ENCODE measurements at regions not wholly inside any gene's neighbourhood (a gene's known extent, or its start where the extent isn't known, plus 50 kb on each side); places are given as distances from the start of the nearest gene placed in this dataset.

GRCh38 chr18:21996351-21996826 lies 173.0 kb upstream of the GATA6 start:
- TF ChIP-seq CTCF (IDR thresholded peaks at IDR 0.05) (no peak), EZH2 (IDR thresholded peaks at IDR 0.05) (no peak), EZH2phosphoT487 (IDR thresholded peaks at IDR 0.05) (no peak)

Measured in neural progenitor cell (in vitro differentiated cells).